ENCODE measurements at regions not wholly inside any gene's neighbourhood (a gene's known extent, or its start where the extent isn't known, plus 50 kb on each side); places are given as distances from the start of the nearest gene placed in this dataset.

DNA sequence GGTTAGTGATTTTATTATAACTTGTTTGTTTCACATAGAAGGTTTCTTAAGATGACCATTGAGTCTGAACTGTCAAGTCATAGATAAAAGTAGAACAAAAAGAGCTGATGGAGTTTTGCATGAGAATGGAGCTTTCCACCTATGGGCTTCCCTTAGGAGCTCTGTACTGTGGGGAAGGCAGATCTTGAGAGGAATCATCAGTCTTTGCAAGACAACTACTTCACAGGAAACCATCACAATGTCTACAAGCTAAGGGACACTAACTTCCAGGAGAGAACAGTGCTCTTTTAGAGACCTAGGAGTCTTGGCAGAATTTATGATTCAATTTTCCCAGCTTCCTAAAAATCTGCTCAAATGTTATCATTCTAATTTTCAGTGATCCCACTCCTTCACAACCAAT is 78.2 kb downstream of the FBXO5 start:
- no peak overlapping the region for H3K4ac ChIP-seq (ENCODE audit: low read depth, low read length)
- no peak for TF ChIP-seq MAFK (IDR thresholded peaks at IDR 0.05; ENCODE audit: low read depth, low read length)
- no peak for TF ChIP-seq BHLHE40 (IDR thresholded peaks at IDR 0.05; ENCODE audit: low read depth, low read length)
- POLR2A ChIA-PET (ENCODE audit: unreplicated experiment): no interaction called here
- intact Hi-C loops (cut with micrococcal nuclease): no loop called here
- H4K91ac ChIP-seq (ENCODE audit: insufficient read depth, low read depth, low read length): no peak overlapping the region
- no peak overlapping the region for H2BK15ac ChIP-seq (ENCODE audit: low read depth, low read length)
- H2AK9ac ChIP-seq (replicated peaks; ENCODE audit: low read depth, low read length, poor library complexity): no peak overlapping the region
- no peak overlapping the region for H3K56ac ChIP-seq (ENCODE audit: extremely low read depth, insufficient read depth, low read length)
- H3K4me1 ChIP-seq (ENCODE audit: control insufficient read depth, insufficient read depth, low read length): no peaks in the 10 kb centered on the region
- H2BK120ac ChIP-seq (ENCODE audit: low read depth, low read length): no peak overlapping the region
- no peak overlapping the region for H2AFZ ChIP-seq (replicated peaks; ENCODE audit: low read length, poor library complexity)
- H3K23ac ChIP-seq (ENCODE audit: low read depth, low read length): no peak overlapping the region
- no peak for ATAC-seq (ENCODE audit: low read depth)
- H2AK5ac ChIP-seq (ENCODE audit: low read depth, low read length): no peak overlapping the region
- no peaks in the 10 kb centered on the region for H3K79me1 ChIP-seq (ENCODE audit: low read depth in 1 of 2, low read length in 2 of 2)
- no peak overlapping the region for H3K4me2 ChIP-seq (ENCODE audit: low read depth, low read length)
- H3K9ac ChIP-seq (ENCODE audit: low read depth, low read length): no peak overlapping the region
- no peak overlapping the region for H4K8ac ChIP-seq (ENCODE audit: low read depth in 2 of 2, low read length in 2 of 2)
- no peak overlapping the region for H2BK5ac ChIP-seq (ENCODE audit: low read depth, low read length, poor library complexity, severe bottlenecking)
- no peak overlapping the region for H3K27ac ChIP-seq (ENCODE audit: insufficient read depth, low read length)
- no peaks in the 10 kb centered on the region for H3K27me3 ChIP-seq (ENCODE audit: control insufficient read depth, insufficient read depth, low read length)
- H4K5ac ChIP-seq (ENCODE audit: low read depth, low read length): no peak overlapping the region
- H3K9me1 ChIP-seq (ENCODE audit: insufficient read depth, low read length): no peaks in the 10 kb centered on the region
- dilution Hi-C loops (cut with HindIII; ENCODE audit: low sequenced_read_pairs, unreplicated experiment): no loop called here
- in situ Hi-C loops (cut with MboI; ENCODE audit: low sequenced_read_pairs): no loop called here
- CTCF ChIA-PET: interaction anchor here (1.4 kb wide), 1 partner anchor 43 kb away, joined by 3 read pairs; no protein-coding TSS in a partner anchor
- H3K36me3 ChIP-seq (ENCODE audit: control insufficient read depth, insufficient read depth, low read length): no peaks in the 10 kb centered on the region
- no peak overlapping the region for H3K14ac ChIP-seq (replicated peaks; ENCODE audit: low read depth, low read length)
- no peak for DNase-seq
- no peak overlapping the region for H3K4me3 ChIP-seq (ENCODE audit: insufficient read depth, low read depth, low read length)
- no peak overlapping the region for H2BK20ac ChIP-seq (ENCODE audit: low read depth, low read length)
- H3K9me3 ChIP-seq (ENCODE audit: control insufficient read depth, insufficient read depth, low read length): no peaks in the 10 kb centered on the region
- H3K18ac ChIP-seq (ENCODE audit: low read depth, low read length): no peak overlapping the region
- no peaks in the 10 kb centered on the region for H4K20me1 ChIP-seq (ENCODE audit: insufficient read depth, low read length)
- BruUV-seq (replicated peaks): no TSS peak
